Head of caudate nucleus (tissue), 42 donors: ENCODE measurements at regions not wholly inside any gene's neighbourhood (a gene's known extent, or its start where the extent isn't known, plus 50 kb on each side); places are given as distances from the start of the nearest gene placed in this dataset.

ENCODE experiments used
- DNase-seq, 42 donors: peaks; one replicate each; pipeline versions ENCODE4 v3.0.0 to v3.0.0-alpha.2; 2020 to 2021; ENCODE audit warnings: mixed read lengths in 7 of 42
- intact Hi-C: fragments of 100-400 bp; cut with DNase I; formaldehyde crosslinking; loops from one replicate; pipeline ENCODE4 v1.15.0; 2022

DNA sequence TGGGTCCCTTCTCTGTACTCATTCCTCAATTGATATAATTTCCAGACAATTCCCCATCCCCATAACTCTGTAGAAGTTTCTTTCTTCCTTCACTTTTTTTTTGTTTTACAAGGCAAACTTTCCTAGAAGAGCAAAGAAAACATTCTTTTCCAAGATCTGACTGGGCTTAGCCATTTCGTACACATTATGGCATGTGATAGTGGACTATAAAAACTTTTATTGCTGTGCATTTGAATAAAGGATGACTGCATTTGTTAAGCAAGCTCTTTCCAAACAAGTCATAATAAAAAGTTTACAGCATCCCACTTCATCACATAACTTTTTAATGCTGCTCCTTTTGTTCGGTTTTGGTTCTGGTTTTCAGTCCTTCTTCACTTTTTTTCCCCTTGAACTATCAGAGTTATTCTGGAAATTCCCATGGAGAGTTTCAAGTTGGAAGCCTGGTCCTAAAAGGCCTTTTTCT lies 231.0 kb upstream of the HMGA2 start:
- intact Hi-C loops: no loop called here
- DNase-seq: no peak

DNA sequence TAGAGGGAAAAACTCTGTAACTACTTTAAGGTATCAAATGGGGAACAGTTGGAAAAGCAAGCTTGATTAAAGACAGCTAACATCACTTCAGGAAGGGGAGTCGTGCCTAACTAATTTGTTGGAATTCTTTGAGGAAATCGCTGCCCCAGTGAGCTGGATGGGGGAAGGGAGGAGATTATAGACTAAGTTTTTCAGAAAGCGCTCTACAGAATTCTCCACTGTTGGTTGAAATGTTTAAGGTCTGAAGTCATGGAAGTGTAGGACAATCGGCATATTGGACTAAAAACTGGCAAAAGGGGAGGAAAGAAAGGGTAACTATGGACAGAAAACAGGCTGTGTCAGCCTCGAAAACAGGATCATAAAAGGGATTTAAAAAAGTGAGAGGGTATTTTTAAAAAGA lies 229.9 kb upstream of the HMGA2 start:
- intact Hi-C loops: no loop called here
- no peak for DNase-seq

DNA sequence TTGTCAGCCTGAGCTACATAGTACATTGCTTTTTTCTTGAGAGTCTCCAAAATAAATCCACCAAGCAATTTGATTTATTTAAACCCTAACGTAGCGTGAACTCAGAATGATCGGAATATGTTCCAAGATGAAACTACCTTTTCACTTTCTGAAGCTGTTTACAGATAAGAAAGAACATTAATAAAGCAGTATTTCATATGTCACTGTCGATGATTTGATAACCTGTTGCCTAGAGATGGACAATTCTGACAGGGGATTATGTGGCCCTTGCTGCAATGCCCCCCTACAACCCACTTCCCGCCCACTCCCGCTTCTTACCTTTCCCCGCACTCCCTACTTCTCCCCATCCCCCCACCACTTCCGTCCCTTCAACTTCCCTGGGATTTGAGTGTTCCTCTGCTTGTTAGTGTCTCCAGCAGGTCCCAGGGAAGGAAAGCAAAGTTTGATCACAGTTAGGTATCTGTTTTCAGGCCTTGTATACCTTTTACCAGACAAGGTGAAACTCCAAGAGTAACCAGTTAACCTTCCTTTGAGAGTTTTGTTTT lies 229.2 kb upstream of the HMGA2 start:
- intact Hi-C loops: no loop called here

DNA sequence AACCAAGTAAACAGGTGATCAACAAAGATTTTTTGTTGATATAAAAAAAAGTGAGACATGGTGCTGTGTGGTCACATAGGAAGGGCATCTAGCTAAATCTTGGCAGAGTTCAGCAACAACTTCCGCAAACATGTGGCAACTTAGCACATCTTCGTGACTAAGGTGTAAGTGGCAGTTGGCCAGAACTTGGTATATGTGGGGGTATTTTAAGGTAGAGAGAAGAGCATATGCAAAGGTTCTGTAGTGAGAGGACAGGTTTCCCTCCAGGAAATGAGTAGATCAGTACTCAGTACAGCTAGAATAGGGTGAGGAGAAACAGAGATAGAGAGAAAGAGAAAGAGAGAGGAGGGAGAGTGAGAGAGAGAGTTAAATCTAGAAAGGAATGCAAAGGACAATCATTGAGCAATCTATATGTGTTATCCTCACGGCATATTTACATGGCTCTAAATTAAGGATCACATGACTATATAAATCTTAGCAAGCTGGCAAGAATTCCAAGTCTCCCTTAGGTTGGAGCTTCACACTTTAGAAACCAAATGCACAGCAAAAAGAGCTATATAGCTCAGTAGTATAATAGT lies 227.7 kb upstream of the HMGA2 start:
- no peak for DNase-seq
- intact Hi-C loops: no loop called here

More for the DNA sequence above, 229.2 kb upstream of the HMGA2 start:
- no peak for DNase-seq

DNA sequence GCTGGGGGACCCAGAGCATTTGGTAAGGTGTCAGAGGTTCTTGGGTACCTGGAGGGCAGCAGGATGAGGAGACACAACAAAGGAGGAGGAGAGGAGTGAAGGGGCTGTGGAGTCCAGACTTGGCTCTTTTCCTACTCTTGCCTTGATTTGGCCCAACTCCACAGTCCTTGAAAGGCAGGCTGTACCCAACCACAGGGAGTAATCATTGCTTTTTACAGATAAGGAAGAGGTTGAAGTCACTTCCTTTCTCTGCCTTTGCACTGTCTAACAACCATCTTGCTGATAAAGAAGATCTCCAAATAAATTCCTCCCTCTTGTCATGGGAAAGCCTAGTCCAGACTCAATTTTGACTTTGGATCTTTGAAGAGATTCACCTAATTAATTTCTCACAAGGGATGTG lies 226.8 kb upstream of the HMGA2 start:
- intact Hi-C loops: no loop called here
- DNase-seq: no peak

DNA sequence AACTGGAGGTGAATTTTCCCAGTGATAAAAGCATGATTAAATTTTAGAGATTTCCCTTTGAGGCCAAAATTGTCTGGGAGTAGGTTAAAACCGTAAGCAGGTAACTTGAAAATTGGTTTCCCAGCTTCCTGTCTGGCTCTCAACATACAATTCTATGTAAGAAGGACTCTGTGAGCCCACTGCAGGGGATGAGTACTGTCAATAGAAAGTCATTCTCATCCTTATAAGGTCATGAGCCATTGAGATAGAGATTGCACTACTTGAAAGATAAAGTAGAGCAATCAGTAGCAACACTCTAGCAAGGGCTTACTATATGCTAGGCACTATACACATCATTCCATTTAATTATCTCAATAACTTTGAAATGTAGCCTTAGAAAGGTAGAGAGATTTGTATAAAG lies 225.6 kb upstream of the HMGA2 start:
- no peak for DNase-seq
- intact Hi-C loops: no loop called here

DNA sequence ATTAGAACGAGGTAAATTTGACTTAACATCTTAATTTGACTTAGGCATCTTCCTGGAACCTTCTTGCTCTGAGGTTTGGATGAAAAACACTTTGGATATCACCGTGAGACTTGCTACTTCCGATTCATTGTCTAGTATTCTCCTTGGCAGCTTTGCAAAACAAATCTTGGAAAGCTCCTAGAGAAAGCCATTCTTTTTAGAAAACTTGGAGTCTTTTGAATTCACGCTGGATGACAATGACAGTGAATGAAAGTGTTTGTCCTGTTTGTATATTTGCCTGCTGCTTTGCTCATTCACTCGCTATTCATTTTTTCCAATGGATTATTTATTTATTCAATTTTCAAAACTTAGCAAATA lies 222.1 kb upstream of the HMGA2 start:
- intact Hi-C loops: no loop called here
- no peak for DNase-seq

DNA sequence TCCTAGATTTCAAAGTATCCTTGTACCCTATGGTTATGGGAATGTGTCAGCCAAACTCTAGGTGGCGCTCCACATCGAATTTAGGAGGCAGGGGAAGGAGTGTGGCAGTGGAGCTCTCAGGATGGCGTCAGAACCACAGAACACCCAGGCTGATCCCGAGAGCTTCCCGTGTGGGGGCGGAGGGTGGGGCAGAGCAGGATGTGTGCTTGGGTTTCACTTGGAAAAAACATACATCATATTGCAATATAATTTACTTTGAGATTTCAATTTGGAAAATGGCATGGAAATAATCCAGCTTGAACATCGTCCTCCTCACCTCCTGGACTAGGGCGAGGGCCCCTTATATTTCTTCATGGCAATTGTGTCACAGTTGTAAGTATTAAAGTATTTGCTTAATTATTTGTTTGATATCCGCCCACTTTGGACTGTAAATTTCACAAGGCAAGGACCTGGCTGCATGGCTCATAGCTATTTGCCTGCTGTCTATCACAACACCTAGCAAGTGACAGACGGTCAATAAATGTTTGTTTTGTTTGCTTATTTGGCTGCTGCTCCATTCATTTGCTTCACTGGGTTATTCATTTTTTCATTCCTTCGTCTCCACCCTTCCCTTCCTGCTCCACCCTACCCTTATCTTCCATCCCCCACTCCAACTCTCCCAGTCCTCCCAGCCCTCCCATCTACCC lies 221.5 kb upstream of the HMGA2 start:
- intact Hi-C loops: no loop called here
- DNase-seq: peak; percentile 48 to 89 (median 75)

DNA sequence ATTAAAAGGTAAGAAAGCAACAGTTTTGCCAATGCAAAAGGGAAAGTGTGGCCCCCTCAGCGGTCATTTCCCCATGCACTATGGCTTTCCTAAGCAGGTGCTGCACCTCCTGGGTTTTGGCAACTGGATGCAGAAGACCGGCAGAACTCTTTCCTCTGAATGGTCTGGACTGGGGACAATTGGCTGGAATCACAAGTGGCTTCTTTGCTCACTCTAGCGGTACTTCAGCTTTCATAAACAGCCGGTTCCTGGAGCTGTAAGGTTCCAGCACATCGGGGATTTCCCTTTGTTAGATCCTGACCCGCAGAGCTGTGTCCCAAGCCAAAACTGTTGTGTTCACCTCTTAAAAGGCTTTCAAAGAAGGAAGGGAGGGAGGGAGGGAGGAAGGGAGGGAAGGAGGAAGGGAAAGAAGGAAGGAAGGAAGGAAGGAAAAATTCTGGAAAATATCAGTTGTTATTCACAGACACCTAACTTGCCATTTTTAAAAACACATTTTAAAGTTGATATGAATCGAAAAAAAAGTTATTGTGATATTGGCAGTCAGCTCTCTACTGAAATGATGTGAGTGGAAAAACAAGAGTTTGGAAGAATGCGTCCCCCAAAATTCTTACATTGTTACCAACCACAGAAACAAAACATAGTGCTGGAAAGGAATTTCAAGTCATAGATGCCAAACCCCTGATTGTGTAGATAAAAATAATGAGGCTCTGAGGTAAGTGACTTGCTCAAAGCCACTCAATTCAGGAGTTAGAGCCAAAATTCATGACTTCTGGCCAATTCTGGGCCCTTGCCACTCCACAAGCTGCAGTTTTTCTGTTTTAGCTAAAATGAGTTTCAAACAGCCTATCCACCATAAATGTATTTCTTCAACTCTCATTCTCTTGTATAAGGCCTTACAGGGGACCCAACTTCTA lies 220.6 kb upstream of the HMGA2 start:
- intact Hi-C loops: no loop called here
- DNase-seq: peak in 3 of 42 donors; percentile 3 to 8 (median 7)

DNA sequence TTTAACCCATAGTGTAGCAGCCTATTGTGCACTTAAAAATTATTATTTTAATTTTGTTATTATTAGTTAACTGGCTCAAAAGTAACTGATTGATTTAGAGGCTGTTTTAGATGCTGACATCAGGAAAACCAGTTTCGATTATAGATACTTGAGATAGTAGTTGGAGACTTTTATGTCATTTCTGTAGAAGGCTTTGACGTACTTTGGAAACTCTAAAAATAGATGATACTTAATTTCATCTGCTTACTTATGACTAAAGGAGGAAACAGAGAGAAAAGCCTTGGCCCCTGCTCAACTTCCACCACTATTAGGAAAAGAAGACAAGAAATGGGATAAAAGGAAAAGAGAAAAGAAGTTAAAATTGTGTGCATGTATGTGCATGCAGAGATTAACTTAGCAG lies 219.3 kb upstream of the HMGA2 start:
- intact Hi-C loops: no loop called here
- DNase-seq: no peak

DNA sequence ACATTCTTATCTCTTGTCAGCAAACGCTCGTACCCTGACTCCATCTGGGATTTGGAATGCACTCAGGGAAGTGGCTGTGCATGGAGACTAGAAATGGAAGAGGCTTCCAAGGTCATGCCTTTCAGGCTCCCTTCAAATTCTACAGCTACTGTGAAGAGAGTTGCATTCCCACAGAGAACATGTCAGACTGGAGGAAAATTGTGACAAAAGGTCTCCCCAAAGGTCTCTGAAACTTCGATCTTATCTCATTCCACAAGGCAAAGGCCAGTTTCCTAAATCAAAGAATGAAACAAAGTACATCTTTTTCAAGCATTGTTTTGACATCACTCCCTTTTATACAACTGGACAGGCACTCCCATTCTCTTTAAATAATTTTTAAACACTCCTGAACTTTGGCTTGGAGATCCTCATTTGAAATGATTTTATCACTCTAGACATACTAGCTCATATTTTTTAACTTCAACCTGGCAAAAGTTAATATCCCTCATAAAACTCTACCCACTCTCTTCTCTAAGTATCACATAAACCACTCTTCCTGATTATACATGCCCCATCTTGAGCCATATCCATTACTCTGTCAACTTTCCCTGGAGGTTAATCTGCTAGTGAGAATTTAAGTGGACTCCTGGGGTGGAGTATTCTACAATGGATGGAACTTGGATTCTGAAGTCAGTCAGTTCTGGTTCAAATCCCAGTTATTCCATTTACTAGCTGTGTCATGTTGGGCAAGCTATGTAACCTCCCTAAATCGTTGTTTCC lies 218.1 kb upstream of the HMGA2 start:
- intact Hi-C loops: no loop called here
- no peak for DNase-seq

DNA sequence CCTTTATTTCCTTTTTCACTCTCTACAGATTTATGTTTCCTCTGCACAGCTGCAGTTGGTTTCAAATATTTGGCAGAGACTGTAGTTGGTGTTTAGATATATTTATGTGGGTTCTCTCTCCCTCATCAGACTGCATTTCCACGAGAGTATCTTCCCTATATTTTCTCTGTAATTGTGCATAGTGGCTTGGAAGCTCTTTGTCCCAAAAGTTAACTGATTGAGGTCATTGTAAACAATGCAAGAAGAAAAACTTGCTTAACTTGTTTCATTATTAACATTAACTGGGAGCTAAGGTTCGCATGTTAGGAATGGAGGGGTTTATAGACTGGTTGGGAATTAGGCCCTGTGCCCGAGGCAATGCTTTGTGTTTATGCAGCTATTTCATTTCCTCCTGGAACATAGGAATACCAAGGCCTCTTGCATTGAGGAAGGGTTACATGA lies 216.9 kb upstream of the HMGA2 start:
- intact Hi-C loops: no loop called here
- no peak for DNase-seq

DNA sequence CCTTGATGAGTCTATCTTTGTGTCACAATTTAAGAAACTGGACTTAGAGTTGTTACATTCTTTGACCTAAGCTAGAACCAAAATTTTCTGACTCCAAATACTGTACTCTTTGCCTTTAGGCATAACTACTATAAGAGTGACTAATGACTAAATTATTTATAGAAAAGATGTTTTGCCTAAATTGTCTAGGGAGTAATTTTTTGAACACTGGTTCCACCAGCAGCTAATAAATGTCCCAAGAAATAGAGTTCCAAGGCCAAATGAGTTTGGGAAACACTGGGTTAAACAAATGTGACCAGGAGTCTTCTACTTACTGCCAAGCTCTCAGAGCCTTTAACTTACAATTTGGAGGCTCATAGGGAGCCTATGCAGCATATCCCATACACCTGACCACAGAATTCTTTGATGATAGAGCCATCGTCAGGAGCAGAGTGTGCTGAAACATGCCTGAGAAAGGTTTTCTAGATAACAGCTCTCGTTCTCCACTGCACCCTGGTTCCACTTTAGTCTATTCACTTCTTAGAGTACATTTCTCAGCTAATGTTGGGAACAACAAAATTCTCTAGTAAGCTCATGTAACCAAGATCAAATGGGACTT lies 215.9 kb upstream of the HMGA2 start:
- intact Hi-C loops: no loop called here
- DNase-seq: no peak

DNA sequence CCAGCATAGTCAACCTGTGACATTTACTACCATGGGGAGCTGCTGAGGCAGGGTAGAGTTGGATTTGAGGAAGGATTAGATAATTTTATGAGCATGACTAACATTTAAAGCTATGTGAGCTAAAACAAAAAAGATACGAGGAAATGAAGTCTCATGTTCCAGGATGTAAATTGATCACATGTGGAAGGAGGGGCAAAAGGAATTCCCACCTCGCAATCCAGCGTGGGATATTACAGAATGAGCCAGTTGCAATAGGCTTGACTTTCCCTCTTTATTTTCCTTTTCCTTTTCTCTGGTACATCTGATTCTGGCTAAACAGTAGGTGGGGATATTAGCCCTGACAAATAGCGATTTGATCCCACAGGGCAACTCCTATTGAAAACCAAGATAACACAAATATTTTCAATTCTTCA lies 214.9 kb upstream of the HMGA2 start:
- no peak for DNase-seq
- intact Hi-C loops: no loop called here

DNA sequence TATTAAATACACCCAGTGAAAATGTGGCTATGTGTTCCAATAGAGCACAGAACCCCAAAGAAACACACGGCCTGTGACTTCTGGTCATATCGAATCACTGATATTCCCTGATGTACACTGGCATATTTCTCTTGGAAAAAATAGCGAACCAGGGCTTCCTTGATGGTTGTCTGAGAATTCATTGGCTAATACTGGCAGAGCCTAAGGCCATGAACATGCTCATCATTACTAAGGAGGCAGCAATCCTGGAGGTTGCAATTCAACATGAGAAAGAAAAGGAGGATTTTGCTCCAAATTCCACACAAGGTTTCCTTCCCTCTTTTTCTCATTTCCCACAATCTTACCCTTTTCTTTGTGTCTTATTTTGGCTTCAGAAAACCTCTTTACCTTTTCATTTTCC lies 212.9 kb upstream of the HMGA2 start:
- intact Hi-C loops: no loop called here
- DNase-seq: no peak

DNA sequence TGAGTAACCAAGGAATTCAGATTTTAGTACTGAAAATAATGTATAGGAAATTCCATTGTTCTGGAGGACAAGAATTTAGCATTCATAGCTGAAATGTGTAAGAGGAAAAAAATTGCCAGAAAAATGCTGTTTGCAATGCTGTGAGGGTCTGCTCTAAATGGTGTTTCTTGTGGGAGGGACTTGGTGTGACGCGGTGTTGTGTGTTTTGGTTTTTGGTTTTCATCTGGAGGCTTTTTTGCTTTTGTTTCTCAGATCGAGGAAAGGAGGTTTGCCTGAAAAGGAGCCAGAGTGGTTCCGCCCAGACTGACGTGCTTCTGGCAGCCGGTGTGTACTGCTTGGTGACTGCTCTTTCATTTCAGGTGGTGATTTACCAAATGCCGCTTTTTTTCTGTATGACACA lies 211.8 kb upstream of the HMGA2 start:
- intact Hi-C loops: no loop called here
- no peak for DNase-seq

DNA sequence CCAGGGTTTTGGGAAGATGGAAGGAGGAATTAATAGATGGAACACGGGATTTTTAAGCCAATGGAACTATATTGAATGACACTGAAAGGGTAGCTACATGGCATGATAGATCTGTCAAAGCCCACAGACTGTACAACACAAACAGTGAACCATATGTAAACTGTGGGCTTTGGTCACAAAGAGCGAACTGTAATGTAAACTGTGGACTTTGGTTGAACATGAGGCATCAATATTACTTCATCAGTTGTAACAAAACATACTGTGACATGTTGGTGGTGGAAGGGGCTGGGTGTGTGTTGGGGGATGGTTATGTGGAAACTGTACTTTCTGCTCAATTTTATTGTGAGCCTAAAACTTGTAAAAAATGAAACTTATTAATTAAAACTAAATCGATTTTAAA lies 210.6 kb upstream of the HMGA2 start:
- intact Hi-C loops: no loop called here
- no peak for DNase-seq

DNA sequence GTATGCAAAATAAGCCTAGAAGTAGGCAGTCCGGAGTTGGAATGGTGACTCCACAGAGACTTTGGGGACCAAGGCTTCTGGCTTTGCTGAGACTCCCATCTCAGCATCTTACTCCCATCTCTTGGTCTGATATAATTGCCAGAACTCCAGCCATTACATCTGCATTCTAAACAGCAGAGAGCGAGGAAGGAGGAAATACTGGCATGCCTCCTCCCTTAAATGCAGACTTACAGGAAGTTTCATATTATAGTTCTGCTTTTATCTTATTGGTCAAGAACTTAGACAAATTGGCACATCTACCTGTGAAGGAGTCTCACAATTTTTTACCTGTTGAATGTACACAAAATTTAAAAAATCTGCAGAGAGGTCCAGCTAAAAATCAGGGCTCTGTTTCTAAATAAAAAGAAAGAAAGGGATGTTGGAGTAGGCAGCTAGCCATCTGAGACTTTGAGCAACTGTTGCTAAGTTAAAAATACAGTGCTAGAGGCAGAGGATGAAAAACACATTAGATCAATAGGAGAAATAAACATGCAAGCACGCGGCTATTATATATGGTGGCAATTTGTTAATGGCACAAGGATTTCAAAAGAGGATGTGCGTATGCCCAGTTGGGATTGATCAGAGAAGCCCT lies 209.9 kb upstream of the HMGA2 start:
- no peak for DNase-seq
- intact Hi-C loops: no loop called here
